HepG2 (cell line): ENCODE measurements at regions not wholly inside any gene's neighbourhood (a gene's known extent, or its start where the extent isn't known, plus 50 kb on each side); places are given as distances from the start of the nearest gene placed in this dataset.

Experiments used
- ATAC-seq: fragments of 200-7000 bp; cut with Tn5 transposase; 3 replicates; pipeline ENCODE4 v1.9.1; 2020; ENCODE audit warnings: mild to moderate bottlenecking, moderate library complexity
- BruUV-seq: library from RNA; stranded (reverse); fragments of 400-500 nt; replicated peaks from 2 replicates; lab custom pipeline; 2021; lab: Mats Ljungman, UMichigan
- CTCF ChIA-PET: fragments of 300-600 bp; formaldehyde crosslinking; extraction: SDS; loops from one replicate; lab custom pipeline; 2021; ENCODE audit warnings: low total read pairs, inconsistent platforms, low intra/inter-chr PET ratio; lab: Yijun Ruan, JAX
- POLR2A ChIA-PET: fragments of 350-600 bp; sonication (Branson Sonifier 250); formaldehyde crosslinking; loops from one replicate; lab custom pipeline; 2020; ENCODE audit warnings: antibody characterized with exemption, inconsistent platforms; lab: Yijun Ruan, JAX
- DNase-seq: peaks from one replicate; pipeline ENCODE4 v3.0.0-alpha.2; 2015; ENCODE audit warnings: low spot score
- FAIRE-seq: peaks from 3 replicates; lab custom pipeline; 2011; peaks lifted over from hg19 to GRCh38; lab: Jason Lieb, UNC
- H2AFZ ChIP-seq: one replicate; pipeline ENCODE4 v1.6.1; 2011; ENCODE audit warnings: low read length, inconsistent platforms
- H3K27ac ChIP-seq: fragments of 300-600 bp; 3 replicates; pipeline ENCODE4 v1.8.0; 2011; ENCODE audit warnings: mixed run types, mild to moderate bottlenecking, mixed read lengths, low read length, inconsistent platforms; ENCODE audit not compliant: insufficient read depth; ENCODE audit errors: extremely low read length
- H3K27me3 ChIP-seq, 2 experiments: fragments of 200-600 bp in 1 of 2; 2 replicates in 1 of 2; 3 replicates in 1 of 2; pipeline versions ENCODE4 v1.6.0 to v1.8.0; 2011; ENCODE audit warnings: low read length in 2 of 2, mild to moderate bottlenecking in 2 of 2, moderate library complexity in 2 of 2, inconsistent platforms in 1 of 2; ENCODE audit not compliant: insufficient read depth in 2 of 2, control insufficient read depth in 1 of 2
- H3K36me3 ChIP-seq, 2 experiments: fragments of 200-600 bp in 1 of 2; replicated peaks in 1 of 2; 2 replicates in 1 of 2; 3 replicates in 1 of 2; pipeline versions ENCODE4 v1.5.1 to v1.8.0; 2011; ENCODE audit warnings: low read length in 2 of 2, inconsistent platforms in 1 of 2; ENCODE audit not compliant: insufficient read depth in 2 of 2, control insufficient read depth in 1 of 2
- H3K4me1 ChIP-seq: 2 replicates; pipeline ENCODE4 v1.5.1; 2012; ENCODE audit warnings: low read length, inconsistent platforms; ENCODE audit not compliant: insufficient read depth
- H3K4me2 ChIP-seq: 2 replicates; pipeline ENCODE4 v1.6.0; 2011; ENCODE audit warnings: low read depth, low read length, inconsistent platforms
- H3K4me3 ChIP-seq, 3 experiments: fragments of 200-600 bp in 1 of 3; sonication (generic), shearing (Covaris generic) in 1 of 3; replicated peaks in 1 of 3; 2 replicates each; pipeline ENCODE4 v1.5.1; 2011 to 2016; ENCODE audit warnings: low read length in 3 of 3, inconsistent platforms in 2 of 3, low read depth in 2 of 3, mild to moderate bottlenecking in 2 of 3, control low read depth in 1 of 3, mixed read lengths in 1 of 3; ENCODE audit not compliant: insufficient read depth in 1 of 3
- H3K79me2 ChIP-seq: one replicate; pipeline ENCODE4 v1.6.1; 2011; ENCODE audit warnings: low read length, inconsistent platforms; ENCODE audit not compliant: insufficient read depth
- H3K9ac ChIP-seq: 2 replicates; pipeline ENCODE4 v1.6.0; 2011; ENCODE audit warnings: mild to moderate bottlenecking, low read depth, low read length, inconsistent platforms; ENCODE audit not compliant: insufficient read depth
- H3K9me3 ChIP-seq: 2 replicates; pipeline ENCODE4 v1.5.1; 2012; ENCODE audit warnings: mild to moderate bottlenecking, low read length
- H4K20me1 ChIP-seq: 2 replicates; pipeline ENCODE4 v1.6.0; 2011; ENCODE audit warnings: inconsistent platforms, mild to moderate bottlenecking, low read length, moderate library complexity; ENCODE audit not compliant: insufficient read depth
- HDAC6 ChIP-seq: fragments of 200-600 bp; sonication (generic); IDR thresholded peaks from 2 replicates; pipeline ENCODE4 v1.7.0; 2017; ENCODE audit warnings: mild to moderate bottlenecking, antibody characterized with exemption, low read length, low read depth
- HMG20B ChIP-seq: conservative IDR thresholded peaks from 2 replicates; pipeline ENCODE4 v1.6.1; 2016; ENCODE audit warnings: missing genetic modification reagents, missing compliant biosample characterization
- KDM5A ChIP-seq: fragments of 200-600 bp; sonication (generic); IDR thresholded peaks from 2 replicates; pipeline ENCODE4 v1.7.0; 2018; ENCODE audit warnings: antibody characterized with exemption, mild to moderate bottlenecking, low read length, borderline replicate concordance
- NFE2L2 ChIP-seq: fragments of 150-350 bp; IDR thresholded peaks from 2 replicates; pipeline ENCODE4 v1.6.1; 2014; ENCODE audit warnings: low read length
- ZNF543 ChIP-seq: sonication (generic); formaldehyde crosslinking; IDR thresholded peaks from 2 replicates; pipeline ENCODE4 v1.4.0; 2020; ENCODE audit warnings: mild to moderate bottlenecking, missing genetic modification reagents
- ZSCAN25 ChIP-seq: sonication (generic); formaldehyde crosslinking; IDR thresholded peaks from 2 replicates; pipeline ENCODE4 v1.8.0; 2022; ENCODE audit warnings: mild to moderate bottlenecking, missing genetic modification reagents
- WGBS: methylation state at CpG from one replicate; pipeline ENCODE4 v1.1.6; 2017; ENCODE audit warnings: low lambda C conversion rate; 5-methylcytosine and 5-hydroxymethylcytosine counted together
- in situ Hi-C: cut with HindIII; loops from 2 replicates; pipeline ENCODE4 v1.10.0; 2017; ENCODE audit warnings: low pct_unique_long_range_greater_than_20kb; ENCODE audit not compliant: extremely low pct_ligation_motif_present
- intact Hi-C: fragments of 100-400 bp; cut with micrococcal nuclease; formaldehyde crosslinking; loops from one replicate; pipeline ENCODE4 v1.10.0; 2022; ENCODE audit not compliant: unreplicated experiment
- TF ChIP-seq, protein P1 (sequence below): sonication (generic); formaldehyde crosslinking; IDR thresholded peaks from 2 replicates; pipeline ENCODE4 v1.4.0; 2020; ENCODE audit warnings: mild to moderate bottlenecking, missing genetic modification reagents
- TF ChIP-seq, protein P2 (sequence below): sonication (generic); formaldehyde crosslinking; IDR thresholded peaks from 2 replicates; pipeline ENCODE4 v1.4.0; 2020; ENCODE audit warnings: mild to moderate bottlenecking, missing genetic modification reagents
- TF ChIP-seq, protein P3 (sequence below): sonication (generic); formaldehyde crosslinking; IDR thresholded peaks from 2 replicates; pipeline ENCODE4 v1.5.0; 2020; ENCODE audit warnings: mild to moderate bottlenecking, missing genetic modification reagents
- TF ChIP-seq, protein P4 (sequence below): sonication (generic); formaldehyde crosslinking; IDR thresholded peaks from 2 replicates; pipeline ENCODE4 v1.4.0; 2020; ENCODE audit warnings: mild to moderate bottlenecking, missing genetic modification reagents
- TF ChIP-seq, protein P5 (sequence below), 2 experiments: IDR thresholded peaks; 2 replicates each; pipeline ENCODE4 v1.6.1; 2011 to 2012; ENCODE audit warnings: low read length in 2 of 2, borderline replicate concordance in 1 of 2, low read depth in 1 of 2, mild to moderate bottlenecking in 1 of 2, moderate library complexity in 1 of 2
- TF ChIP-seq, protein P6 (sequence below): sonication (generic); formaldehyde crosslinking; IDR thresholded peaks from 2 replicates; pipeline ENCODE4 v1.8.1; 2023; ENCODE audit warnings: mild to moderate bottlenecking, moderate library complexity, missing genetic modification reagents

DNA sequence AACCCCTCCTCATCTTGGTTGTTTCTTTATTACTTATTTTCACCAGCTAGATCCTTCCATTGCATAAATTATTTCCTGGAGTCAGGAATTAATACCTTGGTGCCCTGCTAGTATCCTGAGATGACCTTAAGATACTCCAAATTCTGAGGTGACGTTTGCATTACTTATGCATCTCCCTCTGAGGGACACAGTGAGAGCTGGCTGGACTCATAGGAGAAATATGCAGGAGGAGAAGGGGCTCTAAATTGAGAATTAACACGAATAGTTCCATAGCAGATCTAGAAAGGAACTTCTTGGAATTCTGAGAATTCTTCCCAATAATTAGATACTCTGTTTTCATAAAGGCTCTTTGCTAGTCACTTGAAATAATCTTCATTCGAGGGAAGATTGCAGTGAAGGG, 310.6 kb upstream of the ZEB2 start (continued):
- TF ChIP-seq ZNF543 (CRISPR knock-in tag), result no peak
- TF ChIP-seq, all 625 proteins: peak for 0

DNA sequence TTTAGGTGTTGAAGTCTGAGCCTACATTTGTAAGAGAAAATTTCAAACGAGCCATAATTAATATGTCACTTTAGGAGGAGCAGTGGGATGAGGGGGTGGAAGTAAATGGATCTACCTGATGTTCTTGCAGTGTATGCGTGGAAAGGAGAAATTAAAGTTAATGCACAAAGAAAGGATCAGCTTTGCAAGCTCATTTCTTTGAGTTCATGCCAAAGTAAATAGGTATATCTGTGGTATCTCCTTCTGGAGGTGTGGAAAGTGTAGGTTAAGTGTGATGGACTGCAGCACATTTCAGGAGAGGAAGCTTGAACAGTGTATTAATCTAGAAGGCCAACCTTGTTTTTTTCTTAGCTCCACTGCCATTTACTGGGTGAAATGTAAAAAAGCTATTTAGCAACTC, 307.5 kb upstream of the ZEB2 start:
- Histone ChIP-seq H3K9me3 (no peaks in the 10 kb centered on the region), H3K4me3 (no peak overlapping the region), H3K27me3 (no peaks in the 10 kb centered on the region), H4K20me1 (no peaks in the 10 kb centered on the region), H3K27ac (no peak overlapping the region), H3K79me2 (no peaks in the 10 kb centered on the region), H3K9ac (no peak overlapping the region), H3K4me2 (no peak overlapping the region), H3K4me1 (no peaks in the 10 kb centered on the region), H3K36me3 (no peaks in the 10 kb centered on the region), H2AFZ (no peak overlapping the region)
- DNase-seq (no peak), FAIRE-seq (no peak), ATAC-seq (no peak)
- CTCF ChIA-PET, result no interaction called here
- intact Hi-C loops, result no loop called here
- POLR2A ChIA-PET, result no interaction called here
- in situ Hi-C loops, result no loop called here
- under 1% methylated on average over 2 of the region's 2 CpGs for WGBS
- no TSS peak for BruUV-seq
- TF ChIP-seq, protein P1, sequence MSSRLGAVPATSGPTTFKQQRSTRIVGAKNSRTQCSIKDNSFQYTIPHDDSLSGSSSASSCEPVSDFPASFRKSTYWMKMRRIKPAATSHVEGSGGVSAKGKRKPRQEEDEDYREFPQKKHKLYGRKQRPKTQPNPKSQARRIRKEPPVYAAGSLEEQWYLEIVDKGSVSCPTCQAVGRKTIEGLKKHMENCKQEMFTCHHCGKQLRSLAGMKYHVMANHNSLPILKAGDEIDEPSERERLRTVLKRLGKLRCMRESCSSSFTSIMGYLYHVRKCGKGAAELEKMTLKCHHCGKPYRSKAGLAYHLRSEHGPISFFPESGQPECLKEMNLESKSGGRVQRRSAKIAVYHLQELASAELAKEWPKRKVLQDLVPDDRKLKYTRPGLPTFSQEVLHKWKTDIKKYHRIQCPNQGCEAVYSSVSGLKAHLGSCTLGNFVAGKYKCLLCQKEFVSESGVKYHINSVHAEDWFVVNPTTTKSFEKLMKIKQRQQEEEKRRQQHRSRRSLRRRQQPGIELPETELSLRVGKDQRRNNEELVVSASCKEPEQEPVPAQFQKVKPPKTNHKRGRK (CRISPR knock-in tag), result no peak
- TF ChIP-seq HMG20B (CRISPR knock-in tag) (no peak), HDAC6 (no peak), ZSCAN25 (CRISPR knock-in tag) (no peak), KDM5A (no peak), NFE2L2 (no peak)
- TF ChIP-seq, protein P2, sequence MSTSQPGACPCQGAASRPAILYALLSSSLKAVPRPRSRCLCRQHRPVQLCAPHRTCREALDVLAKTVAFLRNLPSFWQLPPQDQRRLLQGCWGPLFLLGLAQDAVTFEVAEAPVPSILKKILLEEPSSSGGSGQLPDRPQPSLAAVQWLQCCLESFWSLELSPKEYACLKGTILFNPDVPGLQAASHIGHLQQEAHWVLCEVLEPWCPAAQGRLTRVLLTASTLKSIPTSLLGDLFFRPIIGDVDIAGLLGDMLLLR (CRISPR knock-in tag), result no peak
- TF ChIP-seq, protein P3, sequence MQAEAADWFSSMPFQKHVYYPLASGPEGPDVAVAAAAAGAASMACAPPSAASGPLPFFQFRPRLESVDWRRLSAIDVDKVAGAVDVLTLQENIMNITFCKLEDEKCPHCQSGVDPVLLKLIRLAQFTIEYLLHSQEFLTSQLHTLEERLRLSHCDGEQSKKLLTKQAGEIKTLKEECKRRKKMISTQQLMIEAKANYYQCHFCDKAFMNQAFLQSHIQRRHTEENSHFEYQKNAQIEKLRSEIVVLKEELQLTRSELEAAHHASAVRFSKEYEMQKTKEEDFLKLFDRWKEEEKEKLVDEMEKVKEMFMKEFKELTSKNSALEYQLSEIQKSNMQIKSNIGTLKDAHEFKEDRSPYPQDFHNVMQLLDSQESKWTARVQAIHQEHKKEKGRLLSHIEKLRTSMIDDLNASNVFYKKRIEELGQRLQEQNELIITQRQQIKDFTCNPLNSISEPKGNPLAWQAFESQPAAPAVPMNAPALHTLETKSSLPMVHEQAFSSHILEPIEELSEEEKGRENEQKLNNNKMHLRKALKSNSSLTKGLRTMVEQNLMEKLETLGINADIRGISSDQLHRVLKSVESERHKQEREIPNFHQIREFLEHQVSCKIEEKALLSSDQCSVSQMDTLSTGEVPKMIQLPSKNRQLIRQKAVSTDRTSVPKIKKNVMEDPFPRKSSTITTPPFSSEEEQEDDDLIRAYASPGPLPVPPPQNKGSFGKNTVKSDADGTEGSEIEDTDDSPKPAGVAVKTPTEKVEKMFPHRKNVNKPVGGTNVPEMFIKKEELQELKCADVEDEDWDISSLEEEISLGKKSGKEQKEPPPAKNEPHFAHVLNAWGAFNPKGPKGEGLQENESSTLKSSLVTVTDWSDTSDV, result no peak
- TF ChIP-seq, protein P4, sequence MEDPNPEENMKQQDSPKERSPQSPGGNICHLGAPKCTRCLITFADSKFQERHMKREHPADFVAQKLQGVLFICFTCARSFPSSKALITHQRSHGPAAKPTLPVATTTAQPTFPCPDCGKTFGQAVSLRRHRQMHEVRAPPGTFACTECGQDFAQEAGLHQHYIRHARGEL (CRISPR knock-in tag), result no peak
- TF ChIP-seq, protein P5, sequence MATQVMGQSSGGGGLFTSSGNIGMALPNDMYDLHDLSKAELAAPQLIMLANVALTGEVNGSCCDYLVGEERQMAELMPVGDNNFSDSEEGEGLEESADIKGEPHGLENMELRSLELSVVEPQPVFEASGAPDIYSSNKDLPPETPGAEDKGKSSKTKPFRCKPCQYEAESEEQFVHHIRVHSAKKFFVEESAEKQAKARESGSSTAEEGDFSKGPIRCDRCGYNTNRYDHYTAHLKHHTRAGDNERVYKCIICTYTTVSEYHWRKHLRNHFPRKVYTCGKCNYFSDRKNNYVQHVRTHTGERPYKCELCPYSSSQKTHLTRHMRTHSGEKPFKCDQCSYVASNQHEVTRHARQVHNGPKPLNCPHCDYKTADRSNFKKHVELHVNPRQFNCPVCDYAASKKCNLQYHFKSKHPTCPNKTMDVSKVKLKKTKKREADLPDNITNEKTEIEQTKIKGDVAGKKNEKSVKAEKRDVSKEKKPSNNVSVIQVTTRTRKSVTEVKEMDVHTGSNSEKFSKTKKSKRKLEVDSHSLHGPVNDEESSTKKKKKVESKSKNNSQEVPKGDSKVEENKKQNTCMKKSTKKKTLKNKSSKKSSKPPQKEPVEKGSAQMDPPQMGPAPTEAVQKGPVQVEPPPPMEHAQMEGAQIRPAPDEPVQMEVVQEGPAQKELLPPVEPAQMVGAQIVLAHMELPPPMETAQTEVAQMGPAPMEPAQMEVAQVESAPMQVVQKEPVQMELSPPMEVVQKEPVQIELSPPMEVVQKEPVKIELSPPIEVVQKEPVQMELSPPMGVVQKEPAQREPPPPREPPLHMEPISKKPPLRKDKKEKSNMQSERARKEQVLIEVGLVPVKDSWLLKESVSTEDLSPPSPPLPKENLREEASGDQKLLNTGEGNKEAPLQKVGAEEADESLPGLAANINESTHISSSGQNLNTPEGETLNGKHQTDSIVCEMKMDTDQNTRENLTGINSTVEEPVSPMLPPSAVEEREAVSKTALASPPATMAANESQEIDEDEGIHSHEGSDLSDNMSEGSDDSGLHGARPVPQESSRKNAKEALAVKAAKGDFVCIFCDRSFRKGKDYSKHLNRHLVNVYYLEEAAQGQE (IDR thresholded peaks at IDR 0.05; ENCODE audit: borderline replicate concordance in 1 of 2, low read depth in 1 of 2, low read length in 2 of 2), result no peak
- TF ChIP-seq, protein P6, sequence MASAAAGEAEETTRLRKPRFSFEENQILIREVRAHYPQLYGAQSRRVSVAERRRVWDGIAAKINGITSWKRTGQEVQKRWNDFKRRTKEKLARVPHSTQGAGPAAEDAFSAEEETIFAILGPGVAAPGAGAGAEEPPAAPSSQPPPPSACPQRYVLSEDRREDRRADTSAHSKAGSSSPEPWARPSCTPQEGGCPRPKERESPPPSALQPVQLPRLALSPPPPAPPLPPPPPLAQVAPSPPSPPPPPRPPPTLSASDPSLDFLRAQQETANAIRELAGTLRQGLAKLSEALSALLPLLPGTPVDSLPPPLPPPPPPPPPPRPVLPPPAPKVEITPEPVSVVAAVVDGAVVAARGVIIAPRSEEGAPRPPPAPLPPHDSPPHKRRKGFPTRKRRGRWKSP (CRISPR knock-in tag), result no peak
